ENCODE measurements at regions not wholly inside any gene's neighbourhood (a gene's known extent, or its start where the extent isn't known, plus 50 kb on each side); places are given as distances from the start of the nearest gene placed in this dataset.

GRCh38 chr1:232421143-232421796, 208.7 kb downstream of the SIPA1L2 start:
- TF ChIP-seq EZH2 (IDR thresholded peaks at IDR 0.05; ENCODE audit: low read length, unreplicated experiment) (no peak), CTCF (conservative IDR thresholded peaks at IDR 0.05; ENCODE audit: low read depth, low read length) (no peak)

Data from PC-3 (cell line).